Lower leg skin (tissue), 4 donors: ENCODE measurements at regions not wholly inside any gene's neighbourhood (a gene's known extent, or its start where the extent isn't known, plus 50 kb on each side); places are given as distances from the start of the nearest gene placed in this dataset.

Experiments used
- DNase-seq, 2 donors: peaks; one replicate each; pipeline ENCODE4 v3.0.0-alpha.2; 2019; ENCODE audit warnings: low spot score in 2 of 2
- H3K4me3 ChIP-seq: fragments of 200-600 bp; sonication (generic); 2 replicates; pipeline ENCODE4 v1.5.1; 2017; ENCODE audit warnings: mild to moderate bottlenecking, low read depth; ENCODE audit not compliant: poor library complexity, severe bottlenecking
- CTCF ChIP-seq, 3 donors: fragments of 450-650 bp; IDR thresholded peaks; one replicate each; pipeline ENCODE4 v1.5.1; 2016; ENCODE audit warnings: antibody characterized with exemption in 3 of 3, mild to moderate bottlenecking in 3 of 3, moderate library complexity in 2 of 3
- POLR2A ChIP-seq, 2 donors: fragments of 450-650 bp; IDR thresholded peaks; one replicate each; pipeline ENCODE4 v1.6.1; 2016 to 2017; ENCODE audit warnings: antibody characterized with exemption in 2 of 2, mild to moderate bottlenecking in 1 of 2, moderate library complexity in 1 of 2
- WGBS, 2 donors: methylation state at CpG; one replicate each; pipeline ENCODE4 v1.1.5; 2018; 5-methylcytosine and 5-hydroxymethylcytosine counted together
- intact Hi-C: fragments of 100-400 bp; cut with DNase I; formaldehyde crosslinking; loops from one replicate; pipeline ENCODE4 v1.15.0; 2023; ENCODE audit warnings: low total_unique reads

- DNase-seq = no peak
- intact Hi-C loops = no loop called here
- 67 to 82% methylated on average over 1 of the region's 1 CpG for WGBS, 2 donors
Observed at GRCh38 chr1:193308438-193308837, 122.0 kb upstream of the B3GALT2 start.

GRCh38 chr1:193306430-193306829 is 120.0 kb upstream of the B3GALT2 start:
- WGBS, 2 donors = 62 to 76% methylated on average over 2 of the region's 2 CpGs
- TF ChIP-seq POLR2A (IDR thresholded peaks at IDR 0.05) = no peak
- no peak for TF ChIP-seq CTCF (IDR thresholded peaks at IDR 0.05)
- no peak for DNase-seq
- no peak overlapping the region for H3K4me3 ChIP-seq
- intact Hi-C loops = no loop called here

More at GRCh38 chr1:193308438-193308837, 122.0 kb upstream of the B3GALT2 start:
- no peak overlapping the region for H3K4me3 ChIP-seq
- TF ChIP-seq POLR2A (IDR thresholded peaks at IDR 0.05) (no peak), CTCF (IDR thresholded peaks at IDR 0.05) (no peak)
